Sigmoid colon (tissue), 6 donors: ENCODE measurements at regions not wholly inside any gene's neighbourhood (a gene's known extent, or its start where the extent isn't known, plus 50 kb on each side); places are given as distances from the start of the nearest gene placed in this dataset.

Source experiments
- DNase-seq: peaks from one replicate; pipeline ENCODE4 v3.0.0-alpha.2; 2019
- H3K27ac ChIP-seq, 4 donors: fragments of 200-600 bp; sonication (generic); one replicate each; pipeline ENCODE4 v1.5.1; 2016 to 2019; ENCODE audit warnings: mild to moderate bottlenecking in 1 of 4
- H3K27me3 ChIP-seq, 3 donors: fragments of 200-600 bp; sonication (generic); one replicate each; pipeline ENCODE4 v1.5.1; 2019; ENCODE audit warnings: mild to moderate bottlenecking in 1 of 3
- H3K36me3 ChIP-seq, 4 donors: fragments of 200-600 bp; sonication (generic); one replicate each; pipeline ENCODE4 v1.5.1; 2016 to 2019
- H3K4me1 ChIP-seq, 4 donors: fragments of 200-600 bp; sonication (generic); one replicate each; pipeline ENCODE4 v1.5.1; 2017 to 2019
- H3K4me3 ChIP-seq, 4 donors: fragments of 200-600 bp; sonication (generic); one replicate each; pipeline ENCODE4 v1.5.1; 2017 to 2019; ENCODE audit warnings: mild to moderate bottlenecking in 2 of 4, moderate library complexity in 1 of 4
- H3K9me3 ChIP-seq, 4 donors: fragments of 200-600 bp in 3 of 4; sonication (generic) in 3 of 4; one replicate each; pipeline versions ENCODE4 v1.5.1 to v1.6.1; 2013 to 2019
- EP300 ChIP-seq, 4 donors: sonication (generic); formaldehyde crosslinking; IDR thresholded peaks; one replicate each; pipeline ENCODE4 v1.6.1; 2017; ENCODE audit warnings: antibody characterized with exemption in 4 of 4
- POLR2A ChIP-seq, 2 donors: fragments of 450-650 bp; IDR thresholded peaks; one replicate each; pipeline ENCODE4 v1.6.1; 2016; ENCODE audit warnings: antibody characterized with exemption in 2 of 2, mild to moderate bottlenecking in 2 of 2, moderate library complexity in 2 of 2
- POLR2AphosphoS5 ChIP-seq, 4 donors: sonication (generic); formaldehyde crosslinking; IDR thresholded peaks; one replicate each; pipeline ENCODE4 v1.6.1; 2017; ENCODE audit warnings: antibody characterized with exemption in 4 of 4
- WGBS, 2 donors: extraction: QIAGEN DNeasy Blood & Tissue Kit; methylation state at CpG; one replicate each; pipeline ENCODE4 v1.1.7; 2013; 5-methylcytosine and 5-hydroxymethylcytosine counted together
- intact Hi-C: fragments of 100-400 bp; cut with DNase I; formaldehyde crosslinking; loops from one replicate; pipeline ENCODE4 v1.15.1; 2023
- TF ChIP-seq, protein P1 (sequence below), 4 experiments: fragments of 450-650 bp in 3 of 4; fragments of 200-600 bp in 1 of 4; IDR thresholded peaks; one replicate each; pipeline ENCODE4 v1.5.1; 2016 to 2019; ENCODE audit warnings: antibody characterized with exemption in 4 of 4, mild to moderate bottlenecking in 3 of 4, moderate library complexity in 2 of 4
- donor health status: healthy with polysubstance abuse.
- donor health status: healthy.

DNA sequence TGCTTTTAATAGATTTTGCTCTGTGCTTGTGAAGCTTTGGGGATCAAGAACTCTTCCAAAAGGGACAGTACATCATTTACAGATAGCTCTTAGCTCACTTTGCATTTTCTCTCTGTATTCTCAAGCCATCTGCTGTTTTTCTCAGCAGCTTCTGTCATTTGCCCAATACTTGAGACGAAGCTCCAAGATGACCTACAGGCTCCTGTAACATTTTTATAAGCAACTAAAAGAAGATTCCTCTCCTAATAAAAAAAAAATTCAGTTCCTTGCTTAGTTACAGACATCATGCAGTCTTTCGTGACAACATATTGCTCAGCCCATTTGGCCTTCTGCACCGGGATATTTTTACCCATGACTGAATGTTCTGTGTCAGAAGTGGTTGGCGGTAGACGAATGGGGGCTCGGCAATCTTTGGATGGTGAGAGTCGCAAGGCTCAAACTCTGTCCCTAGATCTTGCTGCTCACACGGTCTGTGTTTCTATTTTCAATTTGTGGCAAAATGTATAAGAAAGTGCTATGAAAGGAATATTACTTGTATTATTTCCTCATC, 215.6 kb downstream of the FSCB start:
- intact Hi-C loops = no loop called here
- TF ChIP-seq, protein P1, sequence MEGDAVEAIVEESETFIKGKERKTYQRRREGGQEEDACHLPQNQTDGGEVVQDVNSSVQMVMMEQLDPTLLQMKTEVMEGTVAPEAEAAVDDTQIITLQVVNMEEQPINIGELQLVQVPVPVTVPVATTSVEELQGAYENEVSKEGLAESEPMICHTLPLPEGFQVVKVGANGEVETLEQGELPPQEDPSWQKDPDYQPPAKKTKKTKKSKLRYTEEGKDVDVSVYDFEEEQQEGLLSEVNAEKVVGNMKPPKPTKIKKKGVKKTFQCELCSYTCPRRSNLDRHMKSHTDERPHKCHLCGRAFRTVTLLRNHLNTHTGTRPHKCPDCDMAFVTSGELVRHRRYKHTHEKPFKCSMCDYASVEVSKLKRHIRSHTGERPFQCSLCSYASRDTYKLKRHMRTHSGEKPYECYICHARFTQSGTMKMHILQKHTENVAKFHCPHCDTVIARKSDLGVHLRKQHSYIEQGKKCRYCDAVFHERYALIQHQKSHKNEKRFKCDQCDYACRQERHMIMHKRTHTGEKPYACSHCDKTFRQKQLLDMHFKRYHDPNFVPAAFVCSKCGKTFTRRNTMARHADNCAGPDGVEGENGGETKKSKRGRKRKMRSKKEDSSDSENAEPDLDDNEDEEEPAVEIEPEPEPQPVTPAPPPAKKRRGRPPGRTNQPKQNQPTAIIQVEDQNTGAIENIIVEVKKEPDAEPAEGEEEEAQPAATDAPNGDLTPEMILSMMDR (IDR thresholded peaks at IDR 0.05) = no peak
- TF ChIP-seq POLR2A (IDR thresholded peaks at IDR 0.05) = no peak
- no peak overlapping the region for H3K27ac ChIP-seq
- DNase-seq = no peak
- no peaks in the 10 kb centered on the region for H3K27me3 ChIP-seq
- peaks cover 0 to 10% (median 0%) of the 10 kb centered on the region in 4 donors for H3K4me1 ChIP-seq
- peaks cover 0 to 2% (median 0%) of the 10 kb centered on the region in 4 donors for H3K9me3 ChIP-seq
- H3K36me3 ChIP-seq = no peaks in the 10 kb centered on the region
- H3K4me3 ChIP-seq = no peak overlapping the region
- 74 to 79% methylated on average over 8 of the region's 8 CpGs for WGBS, 2 donors

DNA sequence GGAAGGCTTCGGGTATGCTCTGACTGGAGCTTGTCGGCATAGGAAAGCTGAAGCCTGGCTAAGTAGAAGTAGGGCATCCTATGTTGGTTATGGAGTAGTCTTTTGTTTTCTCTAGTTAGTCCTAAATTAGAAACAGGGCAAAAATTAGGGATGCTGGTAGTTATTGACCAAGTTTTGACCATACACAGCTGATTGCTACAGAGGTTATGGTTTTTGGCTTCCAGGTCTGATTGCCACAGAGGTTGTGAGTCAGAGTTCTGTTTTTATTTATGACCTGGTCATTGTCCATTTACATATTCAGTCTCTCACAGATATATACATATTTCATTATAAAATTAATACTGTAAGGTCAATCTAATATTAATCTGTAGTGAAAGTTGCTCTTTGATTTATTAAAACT, 219.2 kb downstream of the FSCB start:
- Histone ChIP-seq H3K9me3 (no peaks in the 10 kb centered on the region), H3K4me1 (peaks cover 0 to 10% (median 0%) of the 10 kb centered on the region in 4 donors), H3K36me3 (no peaks in the 10 kb centered on the region), H3K27ac (no peak overlapping the region), H3K4me3 (no peak overlapping the region), H3K27me3 (no peaks in the 10 kb centered on the region)
- no peak for DNase-seq
- intact Hi-C loops = no loop called here
- WGBS, 2 donors = 90 to 91% methylated on average over 2 of the region's 2 CpGs
- no peak for TF ChIP-seq POLR2A (IDR thresholded peaks at IDR 0.05)
- TF ChIP-seq EP300 (IDR thresholded peaks at IDR 0.05) = no peak
- TF ChIP-seq, protein P1 (IDR thresholded peaks at IDR 0.05) = no peak
- TF ChIP-seq POLR2AphosphoS5 (IDR thresholded peaks at IDR 0.05) = no peak

DNA sequence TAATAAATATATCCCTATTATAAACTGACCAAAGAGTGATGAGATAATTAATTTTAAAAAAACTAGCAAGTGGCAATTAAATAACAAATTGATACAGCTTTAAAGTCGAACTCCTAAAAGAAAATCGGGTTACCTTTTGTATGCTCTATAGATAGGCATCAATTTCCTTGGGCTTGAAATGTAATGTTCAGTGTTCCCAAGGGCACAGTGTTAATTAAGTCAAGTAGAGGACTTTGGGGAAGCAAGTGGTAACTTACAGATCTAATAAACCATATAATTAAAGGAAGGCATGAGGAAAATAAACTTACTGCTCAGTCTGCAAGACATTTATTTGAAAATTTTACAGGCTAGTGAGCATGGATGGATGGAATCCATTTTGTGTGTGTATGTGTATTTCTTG, 220.9 kb downstream of the FSCB start:
- Histone ChIP-seq H3K27ac (no peak overlapping the region), H3K4me3 (no peak overlapping the region), H3K4me1 (peaks cover 0 to 2% (median 0%) of the 10 kb centered on the region in 4 donors), H3K27me3 (no peaks in the 10 kb centered on the region), H3K36me3 (no peaks in the 10 kb centered on the region), H3K9me3 (no peaks in the 10 kb centered on the region)
- 77 to 80% methylated on average over 2 of the region's 2 CpGs for WGBS, 2 donors
- DNase-seq = no peak
- no peak for TF ChIP-seq EP300 (IDR thresholded peaks at IDR 0.05)
- no peak for TF ChIP-seq POLR2A (IDR thresholded peaks at IDR 0.05)
- TF ChIP-seq, protein P1 (IDR thresholded peaks at IDR 0.05) = no peak
- no peak for TF ChIP-seq POLR2AphosphoS5 (IDR thresholded peaks at IDR 0.05)
- intact Hi-C loops = no loop called here

DNA sequence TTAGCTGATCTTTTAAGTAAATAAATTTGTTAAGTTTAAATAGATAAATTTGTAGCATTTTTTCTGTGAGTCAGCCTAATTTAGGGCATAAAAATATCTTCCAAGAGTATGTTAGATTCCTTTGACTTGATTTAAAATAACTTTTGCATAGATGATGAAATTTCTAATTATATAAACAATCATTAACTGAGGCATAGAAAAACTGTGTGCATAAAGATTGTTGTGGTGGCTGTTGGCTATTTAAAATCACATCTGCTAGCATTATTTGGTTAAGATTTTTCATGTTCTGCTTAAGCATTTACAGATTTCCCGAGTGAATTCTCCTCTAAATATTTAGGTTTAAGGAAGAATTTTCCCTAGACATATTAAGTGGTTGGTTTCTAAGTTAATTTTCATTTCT, 223.2 kb downstream of the FSCB start:
- no peak for DNase-seq
- H3K27ac ChIP-seq = no peak overlapping the region
- H3K4me3 ChIP-seq = no peak overlapping the region
- intact Hi-C loops = no loop called here
- no peaks in the 10 kb centered on the region for H3K27me3 ChIP-seq
- no peaks in the 10 kb centered on the region for H3K4me1 ChIP-seq
- WGBS, 2 donors = 69 to 70% methylated on average over 1 of the region's 1 CpG
- no peaks in the 10 kb centered on the region for H3K9me3 ChIP-seq
- H3K36me3 ChIP-seq = no peaks in the 10 kb centered on the region
- TF ChIP-seq POLR2AphosphoS5 (IDR thresholded peaks at IDR 0.05) (no peak), POLR2A (IDR thresholded peaks at IDR 0.05) (no peak), EP300 (IDR thresholded peaks at IDR 0.05) (no peak)
- TF ChIP-seq, protein P1 (IDR thresholded peaks at IDR 0.05) = no peak

DNA sequence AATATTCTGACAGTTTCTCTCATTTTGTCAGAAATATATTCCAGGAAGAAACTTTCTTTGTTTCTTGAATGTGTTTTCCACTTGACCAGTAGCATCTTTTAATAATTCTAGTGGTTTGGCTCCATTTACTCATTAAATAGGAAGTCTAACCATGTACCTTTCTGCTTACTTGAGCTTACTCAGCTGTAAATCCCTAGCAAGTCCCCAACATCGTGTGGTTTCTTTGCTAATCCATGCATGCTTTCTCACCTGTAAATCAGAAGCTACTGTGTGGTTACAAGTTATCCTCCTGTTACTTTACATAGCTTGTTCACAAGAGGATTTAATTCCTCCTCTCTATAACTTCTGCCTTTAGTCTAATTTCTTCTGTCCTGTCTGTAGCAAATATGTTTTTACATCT, 227.7 kb downstream of the FSCB start:
- Histone ChIP-seq H3K4me1 (no peaks in the 10 kb centered on the region), H3K36me3 (no peaks in the 10 kb centered on the region), H3K27ac (no peak overlapping the region), H3K4me3 (no peak overlapping the region), H3K27me3 (no peaks in the 10 kb centered on the region), H3K9me3 (no peaks in the 10 kb centered on the region)
- DNase-seq = no peak
- TF ChIP-seq POLR2A (IDR thresholded peaks at IDR 0.05) (no peak), POLR2AphosphoS5 (IDR thresholded peaks at IDR 0.05) (no peak), EP300 (IDR thresholded peaks at IDR 0.05) (no peak)
- TF ChIP-seq, protein P1 (IDR thresholded peaks at IDR 0.05) = no peak
- WGBS, 2 donors = 32 to 45% methylated on average over 1 of the region's 1 CpG
- intact Hi-C loops = no loop called here
